ENCODE measurements at regions not wholly inside any gene's neighbourhood (a gene's known extent, or its start where the extent isn't known, plus 50 kb on each side); places are given as distances from the start of the nearest gene placed in this dataset.

- TF ChIP-seq CTCF (IDR thresholded peaks at IDR 0.05; ENCODE audit: insufficient read depth, low read depth, low read length) (peak; percentile 31), EZH2 (IDR thresholded peaks at IDR 0.05; ENCODE audit: insufficient read depth, low read length) (no peak)
Measured at GRCh38 chr12:65699251-65699650, 125.0 kb upstream of the HMGA2 start.

Measured in astrocyte (in vitro differentiated cells and primary cell).